ENCODE measurements at regions not wholly inside any gene's neighbourhood (a gene's known extent, or its start where the extent isn't known, plus 50 kb on each side); places are given as distances from the start of the nearest gene placed in this dataset.

GRCh38 chr5:92180391-92180790 is 797.3 kb upstream of the ARRDC3 start:
- Histone ChIP-seq H3K4me2 (ENCODE audit: insufficient read depth, low read length, poor library complexity, severe bottlenecking) (no peak overlapping the region), H3K9me3 (replicated peaks in 1 of 2; ENCODE audit: control insufficient read depth in 2 of 2, insufficient read depth in 1 of 2, low read depth in 1 of 2, low read length in 2 of 2) (no peaks in the 10 kb centered on the region), H3K4me1 (ENCODE audit: control insufficient read depth in 2 of 2, insufficient read depth in 1 of 2, low read depth in 1 of 2, low read length in 2 of 2) (no peaks in the 10 kb centered on the region), H2BK5ac (ENCODE audit: low read length) (no peak overlapping the region), H2AK5ac (ENCODE audit: low read depth, low read length) (no peak overlapping the region), H2AFZ (ENCODE audit: low read length) (peak overlapping the region; percentile 6), H3K18ac (ENCODE audit: low read length) (no peak overlapping the region), H2BK120ac (ENCODE audit: low read depth, low read length) (no peak overlapping the region), H4K8ac (ENCODE audit: low read depth, low read length) (no peak overlapping the region), H4K91ac (ENCODE audit: low read depth, low read length, poor library complexity) (no peak overlapping the region), H3K27ac (replicated peaks; ENCODE audit: low read length) (no peak overlapping the region), H3K27me3 (ENCODE audit: control insufficient read depth in 3 of 3, insufficient read depth in 3 of 3, low read depth in 1 of 3, low read length in 3 of 3) (no peaks in the 10 kb centered on the region), H2BK15ac (ENCODE audit: low read length) (no peak overlapping the region), H3K14ac (ENCODE audit: low read length) (no peak overlapping the region), H3K36me3 (replicated peaks in 1 of 2; ENCODE audit: control insufficient read depth in 2 of 2, insufficient read depth in 2 of 2, low read length in 2 of 2) (no peaks in the 10 kb centered on the region), H3K9ac (ENCODE audit: low read depth, low read length, poor library complexity) (no peak overlapping the region), H3K79me1 (ENCODE audit: low read depth, low read length) (no peaks in the 10 kb centered on the region), H3K4me3 (ENCODE audit: low read length in 2 of 2) (no peak overlapping the region), H3K23ac (ENCODE audit: low read depth, low read length, poor library complexity) (no peak overlapping the region), H2BK12ac (ENCODE audit: low read length) (no peak overlapping the region), H3K4ac (ENCODE audit: low read length) (no peak overlapping the region)
- DNase-seq (ENCODE audit: low spot score) = no peak

- no peaks in the 10 kb centered on the region for H3K36me3 ChIP-seq (replicated peaks in 1 of 2; ENCODE audit: control insufficient read depth in 2 of 2, insufficient read depth in 2 of 2, low read length in 2 of 2)
- H3K79me1 ChIP-seq (ENCODE audit: low read depth, low read length) = no peaks in the 10 kb centered on the region
- no peak overlapping the region for H4K91ac ChIP-seq (ENCODE audit: low read depth, low read length, poor library complexity)
- no peak overlapping the region for H2AFZ ChIP-seq (ENCODE audit: low read length)
- no CpG with 5 or more reads among the region's 1 CpG for WGBS, 2 donors (ENCODE audit: extremely low coverage in 2 of 2, insufficient read length in 2 of 2, insufficient replicate concordance in 1 of 2)
- H2AK5ac ChIP-seq (ENCODE audit: low read depth, low read length) = no peak overlapping the region
- no peak overlapping the region for H3K18ac ChIP-seq (ENCODE audit: low read length)
- H3K27me3 ChIP-seq (ENCODE audit: control insufficient read depth in 3 of 3, insufficient read depth in 3 of 3, low read depth in 1 of 3, low read length in 3 of 3) = no peaks in the 10 kb centered on the region
- no peak overlapping the region for H2BK12ac ChIP-seq (ENCODE audit: low read length)
- no peak overlapping the region for H3K27ac ChIP-seq (replicated peaks; ENCODE audit: low read length)
- H3K23ac ChIP-seq (ENCODE audit: low read depth, low read length, poor library complexity) = no peak overlapping the region
- no peaks in the 10 kb centered on the region for H3K9me3 ChIP-seq (replicated peaks in 1 of 2; ENCODE audit: control insufficient read depth in 2 of 2, insufficient read depth in 1 of 2, low read depth in 1 of 2, low read length in 2 of 2)
- H3K4me3 ChIP-seq (ENCODE audit: low read length in 2 of 2) = no peak overlapping the region
- no peaks in the 10 kb centered on the region for H3K4me1 ChIP-seq (ENCODE audit: control insufficient read depth in 2 of 2, insufficient read depth in 1 of 2, low read depth in 1 of 2, low read length in 2 of 2)
- H2BK15ac ChIP-seq (ENCODE audit: low read length) = no peak overlapping the region
- H3K9ac ChIP-seq (ENCODE audit: low read depth, low read length, poor library complexity) = no peak overlapping the region
- H3K4ac ChIP-seq (ENCODE audit: low read length) = no peak overlapping the region
- no peak overlapping the region for H4K8ac ChIP-seq (ENCODE audit: low read depth, low read length)
- H2BK5ac ChIP-seq (ENCODE audit: low read length) = no peak overlapping the region
- no peak overlapping the region for H2BK120ac ChIP-seq (ENCODE audit: low read depth, low read length)
- no peak for DNase-seq (ENCODE audit: low spot score)
- H3K4me2 ChIP-seq (ENCODE audit: insufficient read depth, low read length, poor library complexity, severe bottlenecking) = no peak overlapping the region
- H3K14ac ChIP-seq (ENCODE audit: low read length) = no peak overlapping the region
Observed at GRCh38 chr5:92179651-92180050, 796.5 kb upstream of the ARRDC3 start.

DNA sequence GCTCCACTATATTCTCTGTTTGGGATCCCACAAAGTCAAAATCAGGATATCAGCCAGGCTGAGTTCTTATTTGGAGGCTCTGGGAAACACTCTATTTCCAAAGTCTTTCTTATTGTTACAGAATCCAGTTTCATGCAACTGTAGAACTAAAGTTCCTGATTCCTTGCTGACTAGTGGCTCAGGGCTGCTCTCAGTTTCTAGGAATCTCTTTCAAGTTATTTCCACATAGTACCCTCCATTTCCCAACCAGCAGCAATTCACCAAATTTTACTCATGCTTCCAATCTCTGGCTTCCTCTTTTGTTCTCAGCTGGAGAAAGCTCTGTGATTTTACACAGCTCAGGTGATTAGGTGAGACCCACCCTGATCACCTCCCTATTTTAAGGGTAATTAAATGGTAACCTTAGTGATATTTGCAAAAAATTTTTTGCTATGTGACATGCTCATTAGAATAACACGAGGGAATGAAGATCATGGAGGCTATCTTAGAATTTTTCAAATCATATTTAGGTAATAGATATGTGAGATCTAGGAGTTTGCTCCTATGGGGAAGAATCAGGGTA is 794.9 kb upstream of the ARRDC3 start:
- no CpG with 5 or more reads among the region's 1 CpG for WGBS, 2 donors (ENCODE audit: extremely low coverage in 2 of 2, insufficient read length in 2 of 2, insufficient replicate concordance in 1 of 2)
- Histone ChIP-seq H3K18ac (ENCODE audit: low read length) (no peak overlapping the region), H3K4me3 (ENCODE audit: low read length in 2 of 2) (no peak overlapping the region), H3K4ac (ENCODE audit: low read length) (no peak overlapping the region), H3K9me3 (replicated peaks in 1 of 2; ENCODE audit: control insufficient read depth in 2 of 2, insufficient read depth in 1 of 2, low read depth in 1 of 2, low read length in 2 of 2) (no peaks in the 10 kb centered on the region), H2BK120ac (ENCODE audit: low read depth, low read length) (no peak overlapping the region), H3K4me1 (ENCODE audit: control insufficient read depth in 2 of 2, insufficient read depth in 1 of 2, low read depth in 1 of 2, low read length in 2 of 2) (no peaks in the 10 kb centered on the region), H4K8ac (ENCODE audit: low read depth, low read length) (no peak overlapping the region), H3K14ac (ENCODE audit: low read length) (no peak overlapping the region), H3K27me3 (ENCODE audit: control insufficient read depth in 3 of 3, insufficient read depth in 3 of 3, low read depth in 1 of 3, low read length in 3 of 3) (no peaks in the 10 kb centered on the region), H2BK5ac (ENCODE audit: low read length) (no peak overlapping the region), H3K79me1 (ENCODE audit: low read depth, low read length) (no peaks in the 10 kb centered on the region), H3K23ac (ENCODE audit: low read depth, low read length, poor library complexity) (no peak overlapping the region), H4K91ac (ENCODE audit: low read depth, low read length, poor library complexity) (no peak overlapping the region), H2AFZ (ENCODE audit: low read length) (no peak overlapping the region), H2AK5ac (ENCODE audit: low read depth, low read length) (no peak overlapping the region), H2BK12ac (ENCODE audit: low read length) (no peak overlapping the region), H3K9ac (ENCODE audit: low read depth, low read length, poor library complexity) (no peak overlapping the region), H3K36me3 (replicated peaks in 1 of 2; ENCODE audit: control insufficient read depth in 2 of 2, insufficient read depth in 2 of 2, low read length in 2 of 2) (no peaks in the 10 kb centered on the region), H3K27ac (replicated peaks; ENCODE audit: low read length) (no peak overlapping the region), H2BK15ac (ENCODE audit: low read length) (no peak overlapping the region), H3K4me2 (ENCODE audit: insufficient read depth, low read length, poor library complexity, severe bottlenecking) (no peak overlapping the region)
- DNase-seq (ENCODE audit: low spot score) = no peak

- Histone ChIP-seq H2BK120ac (ENCODE audit: low read depth, low read length) (no peak overlapping the region), H3K4me3 (ENCODE audit: low read length in 2 of 2) (no peak overlapping the region), H2BK5ac (ENCODE audit: low read length) (no peak overlapping the region), H2BK15ac (ENCODE audit: low read length) (no peak overlapping the region), H2AK5ac (ENCODE audit: low read depth, low read length) (no peak overlapping the region), H3K27me3 (ENCODE audit: control insufficient read depth in 3 of 3, insufficient read depth in 3 of 3, low read depth in 1 of 3, low read length in 3 of 3) (no peaks in the 10 kb centered on the region), H2BK12ac (ENCODE audit: low read length) (no peak overlapping the region), H2AFZ (ENCODE audit: low read length) (no peak overlapping the region), H3K4ac (ENCODE audit: low read length) (no peak overlapping the region), H3K4me1 (ENCODE audit: control insufficient read depth in 2 of 2, insufficient read depth in 1 of 2, low read depth in 1 of 2, low read length in 2 of 2) (no peaks in the 10 kb centered on the region), H3K23ac (ENCODE audit: low read depth, low read length, poor library complexity) (no peak overlapping the region), H3K9ac (ENCODE audit: low read depth, low read length, poor library complexity) (no peak overlapping the region), H3K18ac (ENCODE audit: low read length) (no peak overlapping the region), H3K79me1 (ENCODE audit: low read depth, low read length) (no peaks in the 10 kb centered on the region), H3K36me3 (replicated peaks in 1 of 2; ENCODE audit: control insufficient read depth in 2 of 2, insufficient read depth in 2 of 2, low read length in 2 of 2) (no peaks in the 10 kb centered on the region), H4K91ac (ENCODE audit: low read depth, low read length, poor library complexity) (no peak overlapping the region), H4K8ac (ENCODE audit: low read depth, low read length) (no peak overlapping the region), H3K27ac (replicated peaks; ENCODE audit: low read length) (no peak overlapping the region), H3K9me3 (replicated peaks in 1 of 2; ENCODE audit: control insufficient read depth in 2 of 2, insufficient read depth in 1 of 2, low read depth in 1 of 2, low read length in 2 of 2) (no peaks in the 10 kb centered on the region), H3K14ac (ENCODE audit: low read length) (no peak overlapping the region), H3K4me2 (ENCODE audit: insufficient read depth, low read length, poor library complexity, severe bottlenecking) (no peak overlapping the region)
- DNase-seq (ENCODE audit: low spot score) = no peak
- WGBS, 2 donors (ENCODE audit: extremely low coverage in 2 of 2, insufficient read length in 2 of 2, insufficient replicate concordance in 1 of 2) = no CpG with 5 or more reads among the region's 2 CpGs
Observed at GRCh38 chr5:92163906-92164305, 780.8 kb upstream of the ARRDC3 start.

Measured in neuronal stem cell (in vitro differentiated cells).